GM23338 (cell line): ENCODE measurements at regions not wholly inside any gene's neighbourhood (a gene's known extent, or its start where the extent isn't known, plus 50 kb on each side); places are given as distances from the start of the nearest gene placed in this dataset.

Experiments used
- ATAC-seq: fragments of 200-7000 bp; cut with Tn5 transposase; 3 replicates; pipeline ENCODE4 v1.9.1; 2020
- DNase-seq: peaks from one replicate; pipeline ENCODE4 v3.0.0-alpha.2; 2015; ENCODE audit warnings: low spot score
- H2AFZ ChIP-seq: fragments of 200-600 bp; sonication (generic); 2 replicates; pipeline ENCODE4 v1.8.0; 2016; ENCODE audit warnings: antibody characterized with exemption, mild to moderate bottlenecking, moderate library complexity
- H3F3A ChIP-seq: fragments of 200-600 bp; sonication (generic); replicated peaks from 2 replicates; pipeline ENCODE4 v1.8.0; 2017; ENCODE audit warnings: antibody characterized with exemption, mixed run types, low read depth
- H3K27ac ChIP-seq: fragments of 200-600 bp; sonication (generic); 2 replicates; pipeline ENCODE4 v1.6.1; 2016; ENCODE audit warnings: low read depth
- H3K27me3 ChIP-seq: fragments of 200-600 bp; sonication (generic); 2 replicates; pipeline ENCODE4 v1.8.0; 2016; ENCODE audit warnings: mild to moderate bottlenecking, mixed run types, moderate library complexity; ENCODE audit not compliant: insufficient read depth
- H3K36me3 ChIP-seq: fragments of 200-600 bp; sonication (generic); 2 replicates; pipeline ENCODE4 v1.8.0; 2016; ENCODE audit warnings: mild to moderate bottlenecking; ENCODE audit not compliant: insufficient read depth
- H3K4me1 ChIP-seq: fragments of 200-600 bp; sonication (generic); 2 replicates; pipeline ENCODE4 v1.8.0; 2016; ENCODE audit warnings: mild to moderate bottlenecking, moderate library complexity; ENCODE audit not compliant: insufficient read depth
- H3K4me2 ChIP-seq: fragments of 200-600 bp; sonication (generic); 2 replicates; pipeline ENCODE4 v1.7.1; 2017; ENCODE audit warnings: mixed run types
- H3K4me3 ChIP-seq: fragments of 200-600 bp; sonication (generic); 2 replicates; pipeline ENCODE4 v1.6.1; 2016; ENCODE audit warnings: mixed run types
- H3K79me2 ChIP-seq: fragments of 200-600 bp; sonication (generic); replicated peaks from 2 replicates; pipeline ENCODE4 v1.8.0; 2017; ENCODE audit warnings: mild to moderate bottlenecking; ENCODE audit not compliant: insufficient read depth
- H3K9me2 ChIP-seq: fragments of 200-600 bp; sonication (generic); 2 replicates; pipeline ENCODE4 v1.8.0; 2017; ENCODE audit not compliant: insufficient read depth
- H4K20me1 ChIP-seq: fragments of 200-600 bp; sonication (generic); replicated peaks from 2 replicates; pipeline ENCODE4 v1.8.0; 2017; ENCODE audit warnings: mild to moderate bottlenecking; ENCODE audit not compliant: insufficient read depth
- H3K27ac Mint-ChIP-seq: 2 replicates; pipeline ENCODE4 v1.8.0; 2020; ENCODE audit warnings: inconsistent platforms, mild to moderate bottlenecking, moderate library complexity, mixed read lengths
- H3K27me3 Mint-ChIP-seq: 3 replicates; pipeline ENCODE4 v1.8.0; 2022; ENCODE audit warnings: low read depth, mild to moderate bottlenecking, moderate library complexity, mixed read lengths, inconsistent platforms; ENCODE audit not compliant: insufficient read depth, poor library complexity
- H3K36me3 Mint-ChIP-seq: 3 replicates; pipeline ENCODE4 v1.8.0; 2021; ENCODE audit warnings: low read depth, mild to moderate bottlenecking, inconsistent platforms, moderate library complexity, mixed read lengths
- H3K4me1 Mint-ChIP-seq: 3 replicates; pipeline ENCODE4 v1.8.0; 2020; ENCODE audit warnings: mild to moderate bottlenecking, inconsistent platforms, mixed read lengths
- H3K4me3 Mint-ChIP-seq: 3 replicates; pipeline ENCODE4 v1.8.0; 2021; ENCODE audit warnings: moderate library complexity, mild to moderate bottlenecking, inconsistent platforms, mixed read lengths
- H3K9me3 Mint-ChIP-seq: 3 replicates; pipeline ENCODE4 v1.8.0; 2020; ENCODE audit warnings: moderate library complexity, mild to moderate bottlenecking, inconsistent platforms, mixed read lengths
- CREB1 ChIP-seq: fragments of 250-450 bp; sonication (Bioruptor Pico); IDR thresholded peaks from 2 replicates; pipeline ENCODE4 v1.5.0; 2020; ENCODE audit warnings: low read depth, mild to moderate bottlenecking, moderate library complexity
- CTCF ChIP-seq, 2 experiments: fragments of 200-600 bp in 1 of 2; sonication (generic) in 1 of 2; conservative IDR thresholded peaks; 2 replicates each; pipeline versions ENCODE4 v1.5.1 to v1.6.1; 2016 to 2017; ENCODE audit warnings: antibody characterized with exemption in 2 of 2, low read depth in 2 of 2, mild to moderate bottlenecking in 2 of 2, moderate library complexity in 1 of 2
- ETS1 ChIP-seq: IDR thresholded peaks from 2 replicates; pipeline ENCODE4 v1.6.1; 2016; ENCODE audit warnings: antibody characterized with exemption
- EZH2phosphoT487 ChIP-seq: fragments of 200-600 bp; sonication (generic); IDR thresholded peaks from one replicate; pipeline ENCODE4 v1.8.1; 2018; ENCODE audit warnings: antibody characterized with exemption; ENCODE audit not compliant: unreplicated experiment
- JUNB ChIP-seq: IDR thresholded peaks from one replicate; pipeline ENCODE4 v1.6.1; 2016; ENCODE audit warnings: antibody characterized with exemption; ENCODE audit not compliant: unreplicated experiment
- POLR2AphosphoS5 ChIP-seq: IDR thresholded peaks from 2 replicates; pipeline ENCODE4 v1.6.1; 2016; ENCODE audit warnings: antibody characterized with exemption, low read depth
- STAT1 ChIP-seq: IDR thresholded peaks from one replicate; pipeline ENCODE4 v1.6.1; 2016; ENCODE audit warnings: antibody characterized with exemption; ENCODE audit not compliant: unreplicated experiment
- ZNF331 ChIP-seq: fragments of 250-450 bp; sonication (Bioruptor Pico); IDR thresholded peaks from 2 replicates; pipeline ENCODE4 v1.5.0; 2020; ENCODE audit warnings: low read depth, mild to moderate bottlenecking, moderate library complexity
- ZNF462 ChIP-seq: fragments of 250-450 bp; sonication (Bioruptor Pico); IDR thresholded peaks from 2 replicates; pipeline ENCODE4 v1.5.0; 2020; ENCODE audit warnings: mild to moderate bottlenecking, moderate library complexity

GRCh38 chr4:148874331-148874730 is 432.1 kb upstream of the NR3C2 start:
- ATAC-seq: peak; percentile 57

DNA sequence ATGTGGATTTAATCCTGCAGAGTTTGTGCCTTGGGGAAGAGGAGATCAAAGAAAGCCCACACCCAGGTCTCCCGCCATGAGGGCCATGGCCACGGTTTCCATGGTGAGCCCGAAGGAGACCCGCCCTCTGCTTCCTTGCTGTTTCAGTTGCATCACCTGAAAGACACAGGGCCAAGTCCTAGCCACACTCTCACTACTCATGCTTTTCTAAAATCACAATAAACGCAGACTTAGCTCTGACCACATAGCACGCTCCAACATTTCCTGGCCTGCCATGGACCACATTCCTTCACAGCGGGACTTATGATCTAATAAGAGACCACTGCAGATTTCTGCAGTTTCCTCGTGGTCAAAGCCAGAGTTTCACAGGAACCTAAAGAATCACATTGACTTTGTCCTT is 426.0 kb upstream of the NR3C2 start:
- Mint-ChIP-seq H3K36me3 (no peaks in the 10 kb centered on the region), H3K4me3 (no peak overlapping the region), H3K27ac (no peak overlapping the region; the same call in 1 of the 2 replicates), H3K4me1 (peaks cover 7% of the 10 kb centered on the region), H3K9me3 (no peaks in the 10 kb centered on the region), H3K27me3 (no peaks in the 10 kb centered on the region)
- H3K4me3 ChIP-seq: no peak overlapping the region
- no peaks in the 10 kb centered on the region for H3K27me3 ChIP-seq
- H3K27ac ChIP-seq: no peak overlapping the region
- H3F3A ChIP-seq: no peaks in the 10 kb centered on the region
- H3K4me1 ChIP-seq: peaks cover 7% of the 10 kb centered on the region
- no peaks in the 10 kb centered on the region for H3K36me3 ChIP-seq
- peaks cover 6% of the 10 kb centered on the region; the same call in 1 of the 2 replicates for H3K9me2 ChIP-seq
- no peaks in the 10 kb centered on the region for H3K79me2 ChIP-seq
- H2AFZ ChIP-seq: peak overlapping the region; percentile 32; the same call in 1 of the 2 replicates
- DNase-seq (no peak), ATAC-seq (no peak)
- H4K20me1 ChIP-seq: no peaks in the 10 kb centered on the region
- H3K4me2 ChIP-seq: no peak overlapping the region
- TF ChIP-seq CTCF (conservative IDR thresholded peaks at IDR 0.05; ENCODE audit: low read depth in 2 of 2) (no peak), ETS1 (no peak), JUNB (no peak), ZNF462 (CRISPR knock-in tag) (no peak), ZNF331 (CRISPR knock-in tag) (no peak), STAT1 (no peak), POLR2AphosphoS5 (no peak)

More at GRCh38 chr4:148874331-148874730, 432.1 kb upstream of the NR3C2 start:
- no peaks in the 10 kb centered on the region for H3K27me3 ChIP-seq
- no peaks in the 10 kb centered on the region for H3F3A ChIP-seq
- H3K27ac ChIP-seq: no peak overlapping the region
- H3K4me1 Mint-ChIP-seq: peaks cover 12% of the 10 kb centered on the region
- no peaks in the 10 kb centered on the region for H3K79me2 ChIP-seq
- H3K9me3 Mint-ChIP-seq: peaks cover 3% of the 10 kb centered on the region; the same call in 1 of the 3 replicates
- H3K27ac Mint-ChIP-seq: no peak overlapping the region
- no peaks in the 10 kb centered on the region for H3K36me3 ChIP-seq
- H3K4me3 ChIP-seq: no peak overlapping the region
- no peak overlapping the region for H3K4me2 ChIP-seq
- no peak overlapping the region for H2AFZ ChIP-seq
- H4K20me1 ChIP-seq: no peaks in the 10 kb centered on the region
- no peak overlapping the region for H3K4me3 Mint-ChIP-seq
- no peak for DNase-seq
- H3K36me3 Mint-ChIP-seq: peaks cover 3% of the 10 kb centered on the region; the same call in 1 of the 3 replicates
- peak in 1 of 2 experiments; percentile 34; a peak in 2 of 4 replicates for TF ChIP-seq CTCF (conservative IDR thresholded peaks at IDR 0.05; ENCODE audit: low read depth in 2 of 2)
- no peak for TF ChIP-seq CREB1 (CRISPR knock-in tag)
- no peak for TF ChIP-seq EZH2phosphoT487
- H3K9me2 ChIP-seq: no peaks in the 10 kb centered on the region
- peaks cover 2% of the 10 kb centered on the region for H3K27me3 Mint-ChIP-seq
- peaks cover 11% of the 10 kb centered on the region for H3K4me1 ChIP-seq
